ENCODE measurements at regions not wholly inside any gene's neighbourhood (a gene's known extent, or its start where the extent isn't known, plus 50 kb on each side); places are given as distances from the start of the nearest gene placed in this dataset.

DNA sequence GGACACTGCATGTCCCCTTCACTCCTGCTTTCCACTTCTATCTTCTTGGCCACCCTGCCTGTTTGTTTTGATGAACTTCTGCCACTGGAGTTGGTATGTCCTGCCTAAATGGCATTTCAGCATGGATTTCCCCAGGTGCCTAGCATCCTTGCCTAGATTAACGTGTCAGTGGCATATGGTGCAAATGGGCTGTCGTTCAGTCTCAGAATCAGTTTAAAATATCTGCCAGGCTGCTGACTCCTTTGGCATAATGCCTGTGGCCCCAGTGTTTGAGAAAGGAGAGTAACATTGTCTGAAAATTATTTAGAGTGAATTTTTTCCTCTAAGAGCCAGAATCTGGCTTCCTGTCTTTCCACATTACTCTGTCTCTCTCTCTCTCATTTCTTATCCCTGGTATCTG lies 64.9 kb upstream of the BARHL2 start:
- Mint-ChIP-seq H3K36me3 (ENCODE audit: low read depth) (no peaks in the 10 kb centered on the region), H3K4me1 (ENCODE audit: low read depth) (no peaks in the 10 kb centered on the region), H3K27me3 (ENCODE audit: low read depth) (peaks cover 1% of the 10 kb centered on the region), H3K27ac (ENCODE audit: unreplicated experiment) (no peak overlapping the region), H3K9me3 (ENCODE audit: low read depth) (no peaks in the 10 kb centered on the region), H3K4me3 (ENCODE audit: unreplicated experiment) (no peak overlapping the region)
- no peak for DNase-seq (ENCODE audit: low spot score)
- TF ChIP-seq, protein P1, sequence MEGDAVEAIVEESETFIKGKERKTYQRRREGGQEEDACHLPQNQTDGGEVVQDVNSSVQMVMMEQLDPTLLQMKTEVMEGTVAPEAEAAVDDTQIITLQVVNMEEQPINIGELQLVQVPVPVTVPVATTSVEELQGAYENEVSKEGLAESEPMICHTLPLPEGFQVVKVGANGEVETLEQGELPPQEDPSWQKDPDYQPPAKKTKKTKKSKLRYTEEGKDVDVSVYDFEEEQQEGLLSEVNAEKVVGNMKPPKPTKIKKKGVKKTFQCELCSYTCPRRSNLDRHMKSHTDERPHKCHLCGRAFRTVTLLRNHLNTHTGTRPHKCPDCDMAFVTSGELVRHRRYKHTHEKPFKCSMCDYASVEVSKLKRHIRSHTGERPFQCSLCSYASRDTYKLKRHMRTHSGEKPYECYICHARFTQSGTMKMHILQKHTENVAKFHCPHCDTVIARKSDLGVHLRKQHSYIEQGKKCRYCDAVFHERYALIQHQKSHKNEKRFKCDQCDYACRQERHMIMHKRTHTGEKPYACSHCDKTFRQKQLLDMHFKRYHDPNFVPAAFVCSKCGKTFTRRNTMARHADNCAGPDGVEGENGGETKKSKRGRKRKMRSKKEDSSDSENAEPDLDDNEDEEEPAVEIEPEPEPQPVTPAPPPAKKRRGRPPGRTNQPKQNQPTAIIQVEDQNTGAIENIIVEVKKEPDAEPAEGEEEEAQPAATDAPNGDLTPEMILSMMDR (IDR thresholded peaks at IDR 0.05) = no peak

DNA sequence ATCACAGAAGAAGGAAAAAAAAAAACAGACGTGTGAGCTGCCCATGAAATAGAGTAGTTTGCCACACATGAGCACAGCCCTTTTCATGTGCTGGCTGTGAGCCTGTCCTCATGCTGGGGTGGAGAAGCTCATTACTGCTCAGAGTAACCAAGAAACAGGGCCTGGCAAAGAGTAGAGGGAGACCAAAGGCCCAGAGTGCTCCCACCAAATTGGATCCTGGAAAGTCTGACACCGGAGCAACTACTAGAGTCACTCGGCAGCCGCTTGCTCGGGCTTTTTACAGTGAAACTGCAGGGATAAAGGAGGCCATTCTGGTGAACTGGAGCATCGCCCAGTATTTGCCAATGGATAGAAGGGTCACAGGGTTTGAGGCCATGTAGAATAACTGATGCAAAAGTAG lies 64.4 kb upstream of the BARHL2 start:
- no peaks in the 10 kb centered on the region for H3K4me1 Mint-ChIP-seq (ENCODE audit: low read depth)
- TF ChIP-seq, protein P1 (IDR thresholded peaks at IDR 0.05) = no peak
- peaks cover 1% of the 10 kb centered on the region for H3K27me3 Mint-ChIP-seq (ENCODE audit: low read depth)
- no peak overlapping the region for H3K27ac Mint-ChIP-seq (ENCODE audit: unreplicated experiment)
- DNase-seq (ENCODE audit: low spot score) = no peak
- no peak overlapping the region for H3K4me3 Mint-ChIP-seq (ENCODE audit: unreplicated experiment)
- H3K9me3 Mint-ChIP-seq (ENCODE audit: low read depth) = no peaks in the 10 kb centered on the region
- H3K36me3 Mint-ChIP-seq (ENCODE audit: low read depth) = no peaks in the 10 kb centered on the region

DNA sequence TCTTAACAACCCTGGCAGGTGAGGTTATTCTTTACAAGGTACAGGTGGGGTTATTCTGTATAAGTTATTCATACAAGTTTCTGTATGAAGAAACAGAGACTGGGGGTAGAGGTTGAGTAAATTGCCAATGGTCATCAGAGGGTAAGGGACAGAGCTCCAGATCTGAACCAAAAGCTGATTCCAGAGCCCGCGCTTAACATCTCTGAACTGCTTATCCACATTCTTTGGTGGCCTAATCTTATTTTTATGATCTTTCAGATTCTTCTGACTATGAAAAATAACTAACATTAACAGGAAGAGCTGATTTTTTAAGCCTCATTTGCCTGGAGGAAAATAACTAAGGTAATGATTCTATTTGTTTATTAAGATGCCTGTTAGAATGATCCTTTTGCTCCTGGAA lies 63.9 kb upstream of the BARHL2 start:
- H3K27me3 Mint-ChIP-seq (ENCODE audit: low read depth) = peaks cover 1% of the 10 kb centered on the region
- H3K4me3 Mint-ChIP-seq (ENCODE audit: unreplicated experiment) = no peak overlapping the region
- H3K27ac Mint-ChIP-seq (ENCODE audit: unreplicated experiment) = no peak overlapping the region
- H3K36me3 Mint-ChIP-seq (ENCODE audit: low read depth) = no peaks in the 10 kb centered on the region
- no peak for DNase-seq (ENCODE audit: low spot score)
- TF ChIP-seq, protein P1 (IDR thresholded peaks at IDR 0.05) = no peak
- no peaks in the 10 kb centered on the region for H3K4me1 Mint-ChIP-seq (ENCODE audit: low read depth)
- no peaks in the 10 kb centered on the region for H3K9me3 Mint-ChIP-seq (ENCODE audit: low read depth)

DNA sequence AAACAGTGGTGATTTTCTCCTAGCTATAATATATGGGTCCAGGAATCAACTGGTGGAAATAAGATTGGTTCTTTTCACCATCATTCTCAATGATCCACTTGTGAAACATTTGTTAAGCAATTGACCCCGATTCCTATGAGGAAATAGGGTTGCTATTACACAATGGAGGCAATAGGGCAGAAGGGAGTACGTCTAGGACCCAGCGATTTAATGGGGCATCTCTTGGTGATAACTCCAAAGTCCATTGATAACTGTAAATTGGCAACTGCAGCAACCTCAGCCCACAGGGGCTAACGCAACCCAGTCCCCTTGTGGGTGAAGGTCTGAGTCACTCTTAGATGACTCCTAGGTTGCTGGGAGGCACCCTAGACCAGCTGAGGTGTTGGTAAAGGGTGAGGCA lies 62.5 kb upstream of the BARHL2 start:
- Mint-ChIP-seq H3K36me3 (ENCODE audit: low read depth) (no peaks in the 10 kb centered on the region), H3K4me1 (ENCODE audit: low read depth) (no peaks in the 10 kb centered on the region), H3K27me3 (ENCODE audit: low read depth) (peaks cover 1% of the 10 kb centered on the region), H3K27ac (ENCODE audit: unreplicated experiment) (no peak overlapping the region), H3K9me3 (ENCODE audit: low read depth) (no peaks in the 10 kb centered on the region), H3K4me3 (ENCODE audit: unreplicated experiment) (no peak overlapping the region)
- DNase-seq (ENCODE audit: low spot score) = no peak
- TF ChIP-seq, protein P1 (IDR thresholded peaks at IDR 0.05) = no peak

DNA sequence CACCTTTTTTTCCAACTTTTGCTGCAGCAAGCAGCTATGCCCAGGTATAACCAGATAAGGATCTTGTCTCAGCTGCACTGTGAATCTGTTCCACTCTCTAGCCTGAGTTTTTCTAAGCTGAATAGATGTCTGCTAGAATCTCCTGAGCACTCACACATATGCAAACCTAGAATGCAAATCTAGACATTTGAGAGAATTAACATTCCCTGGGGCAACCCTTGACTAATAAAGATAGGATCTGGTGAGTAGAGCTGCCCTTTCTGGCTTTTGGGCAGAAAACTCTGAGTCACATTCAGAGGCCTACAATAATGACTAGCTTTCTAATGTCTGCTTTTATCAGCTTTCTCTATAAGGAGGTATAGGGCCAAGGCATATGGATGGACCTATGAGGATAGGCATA lies 61.4 kb upstream of the BARHL2 start:
- H3K36me3 Mint-ChIP-seq (ENCODE audit: low read depth) = no peaks in the 10 kb centered on the region
- H3K4me1 Mint-ChIP-seq (ENCODE audit: low read depth) = no peaks in the 10 kb centered on the region
- no peak overlapping the region for H3K27ac Mint-ChIP-seq (ENCODE audit: unreplicated experiment)
- DNase-seq (ENCODE audit: low spot score) = no peak
- H3K9me3 Mint-ChIP-seq (ENCODE audit: low read depth) = no peaks in the 10 kb centered on the region
- H3K27me3 Mint-ChIP-seq (ENCODE audit: low read depth) = no peaks in the 10 kb centered on the region
- TF ChIP-seq, protein P1 (IDR thresholded peaks at IDR 0.05) = no peak
- H3K4me3 Mint-ChIP-seq (ENCODE audit: unreplicated experiment) = no peak overlapping the region
